Fibroblast of the aortic adventitia (primary cell): ENCODE measurements at regions not wholly inside any gene's neighbourhood (a gene's known extent, or its start where the extent isn't known, plus 50 kb on each side); places are given as distances from the start of the nearest gene placed in this dataset.

Experiments
- DNase-seq: peaks from one replicate; pipeline ENCODE4 v3.0.0-alpha.2; 2010; ENCODE audit warnings: low read depth
- H3K4me3 ChIP-seq: 2 replicates; pipeline ENCODE4 v1.5.1; 2011; ENCODE audit warnings: low read depth, mild to moderate bottlenecking, control low read depth, low read length, moderate library complexity
- TF ChIP-seq, protein P1 (sequence below): IDR thresholded peaks from 2 replicates; pipeline ENCODE4 v1.5.1; 2011; ENCODE audit warnings: mild to moderate bottlenecking, low read length, control low read depth, inconsistent platforms; ENCODE audit not compliant: insufficient read depth

DNA sequence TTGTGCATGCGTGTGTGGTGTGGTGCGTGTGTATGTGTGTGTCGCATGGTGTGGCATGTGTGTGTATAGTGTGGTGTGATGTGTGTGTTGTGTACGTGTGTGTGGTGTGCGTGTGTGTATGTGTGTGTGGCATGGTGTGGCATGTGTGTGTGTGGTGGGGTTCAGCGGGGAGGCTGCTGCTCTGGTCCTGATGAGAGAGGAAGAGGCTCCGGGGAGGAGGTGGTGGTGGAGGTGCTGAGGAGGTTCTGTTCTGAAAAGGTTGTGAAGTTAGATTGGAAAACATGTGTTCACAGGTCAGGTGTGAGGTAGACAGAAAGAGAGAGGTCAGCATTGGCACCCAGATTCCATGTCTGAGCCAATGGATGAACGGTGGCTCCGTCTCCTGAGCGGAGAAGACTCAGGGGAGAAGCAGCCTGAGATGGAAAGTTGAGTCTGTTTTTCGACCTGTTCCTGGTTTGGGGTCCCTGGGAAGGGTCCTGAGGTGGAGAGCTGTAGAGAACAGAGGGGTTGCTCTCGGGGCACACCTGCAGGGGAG lies 67.2 kb upstream of the HDAC4 start:
- no peak overlapping the region for H3K4me3 ChIP-seq
- DNase-seq, result no peak
- TF ChIP-seq, protein P1, sequence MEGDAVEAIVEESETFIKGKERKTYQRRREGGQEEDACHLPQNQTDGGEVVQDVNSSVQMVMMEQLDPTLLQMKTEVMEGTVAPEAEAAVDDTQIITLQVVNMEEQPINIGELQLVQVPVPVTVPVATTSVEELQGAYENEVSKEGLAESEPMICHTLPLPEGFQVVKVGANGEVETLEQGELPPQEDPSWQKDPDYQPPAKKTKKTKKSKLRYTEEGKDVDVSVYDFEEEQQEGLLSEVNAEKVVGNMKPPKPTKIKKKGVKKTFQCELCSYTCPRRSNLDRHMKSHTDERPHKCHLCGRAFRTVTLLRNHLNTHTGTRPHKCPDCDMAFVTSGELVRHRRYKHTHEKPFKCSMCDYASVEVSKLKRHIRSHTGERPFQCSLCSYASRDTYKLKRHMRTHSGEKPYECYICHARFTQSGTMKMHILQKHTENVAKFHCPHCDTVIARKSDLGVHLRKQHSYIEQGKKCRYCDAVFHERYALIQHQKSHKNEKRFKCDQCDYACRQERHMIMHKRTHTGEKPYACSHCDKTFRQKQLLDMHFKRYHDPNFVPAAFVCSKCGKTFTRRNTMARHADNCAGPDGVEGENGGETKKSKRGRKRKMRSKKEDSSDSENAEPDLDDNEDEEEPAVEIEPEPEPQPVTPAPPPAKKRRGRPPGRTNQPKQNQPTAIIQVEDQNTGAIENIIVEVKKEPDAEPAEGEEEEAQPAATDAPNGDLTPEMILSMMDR, result no peak

DNA sequence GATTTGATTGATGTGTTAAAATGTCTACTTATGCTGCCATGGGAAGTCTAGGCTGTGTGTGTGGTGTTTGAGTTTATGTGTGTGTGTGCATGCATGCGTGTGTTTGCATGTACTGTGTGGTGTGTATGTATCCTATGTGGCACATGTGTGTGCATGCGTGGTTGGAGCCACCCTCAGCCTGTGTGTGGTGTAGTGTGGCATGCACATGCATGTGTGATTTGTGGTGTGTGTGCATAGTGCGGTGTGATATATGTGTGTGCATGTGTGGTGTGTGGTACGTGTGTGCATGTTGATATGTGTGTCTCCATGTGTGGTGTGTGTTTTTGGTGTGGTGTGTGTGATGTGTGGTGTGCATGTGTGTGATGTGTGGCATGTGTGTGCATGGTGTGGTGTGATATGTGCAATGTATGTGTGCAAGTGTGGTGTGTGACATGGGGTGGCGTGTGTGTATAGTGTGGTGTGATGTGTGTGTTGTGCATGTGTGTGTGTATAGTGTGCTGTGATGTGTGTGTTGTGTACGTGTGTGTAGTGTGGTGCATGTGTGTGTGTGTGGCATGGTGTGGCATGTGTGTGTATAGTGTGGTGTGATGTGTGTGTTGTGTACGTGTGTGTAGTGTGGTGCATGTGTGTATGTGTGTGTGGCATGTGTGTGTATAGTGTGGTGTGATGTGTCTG lies 66.6 kb upstream of the HDAC4 start:
- no peak for DNase-seq
- TF ChIP-seq, protein P1, result no peak
- H3K4me3 ChIP-seq, result no peak overlapping the region

DNA sequence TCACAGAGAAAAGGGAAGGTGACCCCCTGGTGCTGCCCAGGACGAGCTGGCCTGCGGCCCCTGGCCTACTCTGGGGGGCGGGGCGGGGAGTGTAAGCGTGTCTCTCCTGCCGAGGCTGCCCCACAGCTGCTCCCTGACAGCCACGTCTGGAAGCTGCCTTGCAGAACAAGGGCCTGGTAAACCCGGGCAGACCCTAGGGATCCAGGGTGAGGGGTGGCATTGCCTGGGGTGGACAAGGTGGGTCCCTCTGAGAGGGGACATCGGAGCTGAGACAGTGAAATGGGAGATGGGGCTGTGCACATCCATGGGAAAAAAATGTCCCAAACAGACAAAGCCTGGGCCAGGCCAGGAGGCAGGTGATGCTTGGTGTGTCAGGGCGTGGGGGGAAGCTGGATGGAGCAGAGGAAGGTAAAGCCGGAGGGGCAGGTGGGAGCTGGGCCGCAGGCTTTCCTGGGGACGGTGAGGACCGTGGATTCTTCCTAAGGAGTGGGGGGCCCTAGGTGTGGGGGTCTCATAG lies 66.0 kb upstream of the HDAC4 start:
- no peak for DNase-seq
- TF ChIP-seq, protein P1, result no peak
- no peak overlapping the region for H3K4me3 ChIP-seq

DNA sequence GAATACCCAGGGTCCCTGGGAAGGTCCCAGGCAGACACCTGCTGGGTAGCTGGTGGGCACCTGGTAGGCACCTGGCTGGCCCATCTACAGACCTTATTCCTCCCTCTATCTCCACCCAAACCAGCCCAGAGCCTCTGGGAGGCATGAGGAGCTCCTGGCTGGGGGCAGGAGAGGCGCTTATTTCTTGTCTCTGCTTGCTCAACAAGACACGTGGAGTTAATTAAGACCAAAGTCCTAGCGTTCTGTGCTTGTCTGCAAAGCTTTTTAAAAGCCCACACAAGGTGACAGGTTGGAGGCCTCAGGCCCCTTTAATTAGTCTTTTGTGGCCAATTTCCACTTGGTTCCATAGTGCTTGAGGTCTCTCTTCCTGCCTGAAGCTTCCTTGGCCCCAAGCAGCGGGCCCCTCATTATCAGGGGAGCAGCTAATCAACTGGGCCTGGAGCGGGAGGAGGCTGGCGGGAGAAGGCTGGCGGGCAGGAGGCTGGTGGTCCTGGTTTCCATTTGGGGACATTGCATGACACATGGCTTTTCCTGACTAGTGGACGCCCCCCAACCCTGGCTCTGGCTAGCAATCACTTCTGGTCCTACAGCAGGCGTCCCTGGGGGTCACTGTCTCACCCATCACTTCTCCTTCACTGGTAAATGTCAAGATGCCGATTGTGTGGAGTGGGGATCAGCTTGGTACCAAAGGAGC lies 65.4 kb upstream of the HDAC4 start:
- no peak for DNase-seq
- TF ChIP-seq, protein P1, result no peak
- H3K4me3 ChIP-seq, result no peak overlapping the region

DNA sequence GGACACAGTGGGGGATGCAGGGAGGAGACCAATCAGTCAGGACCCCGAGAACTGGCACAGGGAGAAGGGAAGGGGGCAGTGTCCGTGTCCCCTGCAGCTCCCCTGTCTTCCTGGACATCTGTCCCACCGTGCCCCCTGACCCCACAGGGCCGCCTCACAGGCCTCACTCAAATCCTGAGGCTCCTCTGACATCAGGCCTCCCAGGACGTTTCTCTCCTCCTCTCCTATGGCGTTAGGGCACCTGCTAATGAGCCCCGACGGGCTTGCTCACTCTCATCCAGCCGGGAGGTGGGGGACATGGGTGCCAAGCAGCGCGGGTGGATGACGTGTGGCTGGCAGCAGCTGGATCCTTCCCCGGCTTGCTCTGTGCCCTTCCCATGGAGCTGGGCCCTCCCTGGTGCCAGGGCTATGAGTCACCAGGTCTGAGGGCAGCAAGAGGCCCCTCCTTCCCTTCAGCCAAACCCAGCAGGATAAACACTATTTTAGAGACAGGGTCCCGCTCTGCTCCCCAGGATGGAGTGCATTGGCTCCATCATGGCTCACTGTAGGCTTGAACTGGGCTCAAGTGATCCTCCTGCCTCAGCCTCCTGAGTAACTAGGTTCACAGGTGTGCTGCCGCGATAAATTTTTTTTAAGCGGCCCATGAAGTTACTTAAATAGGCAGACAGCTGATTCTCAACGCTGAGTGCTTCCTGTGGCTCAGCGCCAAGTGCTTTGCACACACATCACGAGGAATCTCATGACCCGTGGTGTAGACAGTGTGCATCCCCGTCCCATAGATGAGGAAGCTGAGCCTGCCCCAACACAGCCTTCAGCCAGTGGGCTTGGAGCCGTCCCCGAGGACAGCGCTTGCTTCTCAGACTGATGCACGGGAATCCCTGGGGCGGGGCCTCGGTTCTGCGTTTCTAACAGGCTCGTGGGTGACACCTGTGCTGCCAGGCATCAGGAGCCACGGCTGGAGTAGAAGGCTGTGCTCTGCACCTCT lies 64.5 kb upstream of the HDAC4 start:
- no peak overlapping the region for H3K4me3 ChIP-seq
- TF ChIP-seq, protein P1, result no peak
- no peak for DNase-seq
